ENCODE measurements at regions not wholly inside any gene's neighbourhood (a gene's known extent, or its start where the extent isn't known, plus 50 kb on each side); places are given as distances from the start of the nearest gene placed in this dataset.

DNA sequence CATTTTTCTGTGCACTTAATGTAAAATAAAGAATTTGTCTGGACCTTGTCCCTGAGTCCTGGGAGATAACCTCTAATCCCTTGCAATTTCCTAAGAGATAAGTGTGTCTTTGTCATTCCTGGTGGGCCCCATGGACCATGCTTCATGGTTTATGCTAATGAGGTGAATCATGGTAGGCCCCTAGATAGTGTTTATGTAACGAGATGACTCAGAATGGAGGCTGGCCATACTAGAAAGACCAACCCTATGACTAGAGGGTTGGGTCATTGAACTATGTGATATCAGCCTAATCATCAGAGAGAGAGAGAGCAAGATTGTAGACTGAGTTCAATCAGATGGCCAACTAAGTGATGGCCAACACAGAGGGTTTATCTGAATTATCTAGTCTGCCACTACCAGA, 64.2 kb upstream of the NHSL2 start (continued):
- TF ChIP-seq, protein P1, sequence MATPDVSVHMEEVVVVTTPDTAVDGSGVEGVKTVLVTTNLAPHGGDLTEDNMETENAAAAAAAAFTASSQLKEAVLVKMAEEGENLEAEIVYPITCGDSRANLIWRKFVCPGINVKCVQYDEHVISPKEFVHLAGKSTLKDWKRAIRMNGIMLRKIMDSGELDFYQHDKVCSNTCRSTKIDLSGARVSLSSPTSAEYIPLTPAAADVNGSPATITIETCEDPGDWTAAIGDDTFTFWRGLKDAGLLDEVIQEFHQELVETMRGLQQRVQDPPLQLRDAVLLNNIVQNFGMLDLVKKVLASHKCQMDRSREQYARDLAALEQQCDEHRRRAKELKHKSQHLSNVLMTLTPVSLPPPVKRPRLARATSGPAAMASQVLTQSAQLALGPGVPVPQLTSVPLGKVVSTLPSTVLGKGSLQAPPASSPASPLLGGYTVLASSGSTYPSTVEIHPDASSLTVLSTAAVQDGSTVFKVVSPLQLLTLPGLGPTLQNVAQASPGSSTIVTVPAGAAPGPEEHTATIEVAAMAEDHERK (CRISPR knock-in tag; IDR thresholded peaks at IDR 0.05; ENCODE audit: low read depth): no peak
- TF ChIP-seq, protein P2, sequence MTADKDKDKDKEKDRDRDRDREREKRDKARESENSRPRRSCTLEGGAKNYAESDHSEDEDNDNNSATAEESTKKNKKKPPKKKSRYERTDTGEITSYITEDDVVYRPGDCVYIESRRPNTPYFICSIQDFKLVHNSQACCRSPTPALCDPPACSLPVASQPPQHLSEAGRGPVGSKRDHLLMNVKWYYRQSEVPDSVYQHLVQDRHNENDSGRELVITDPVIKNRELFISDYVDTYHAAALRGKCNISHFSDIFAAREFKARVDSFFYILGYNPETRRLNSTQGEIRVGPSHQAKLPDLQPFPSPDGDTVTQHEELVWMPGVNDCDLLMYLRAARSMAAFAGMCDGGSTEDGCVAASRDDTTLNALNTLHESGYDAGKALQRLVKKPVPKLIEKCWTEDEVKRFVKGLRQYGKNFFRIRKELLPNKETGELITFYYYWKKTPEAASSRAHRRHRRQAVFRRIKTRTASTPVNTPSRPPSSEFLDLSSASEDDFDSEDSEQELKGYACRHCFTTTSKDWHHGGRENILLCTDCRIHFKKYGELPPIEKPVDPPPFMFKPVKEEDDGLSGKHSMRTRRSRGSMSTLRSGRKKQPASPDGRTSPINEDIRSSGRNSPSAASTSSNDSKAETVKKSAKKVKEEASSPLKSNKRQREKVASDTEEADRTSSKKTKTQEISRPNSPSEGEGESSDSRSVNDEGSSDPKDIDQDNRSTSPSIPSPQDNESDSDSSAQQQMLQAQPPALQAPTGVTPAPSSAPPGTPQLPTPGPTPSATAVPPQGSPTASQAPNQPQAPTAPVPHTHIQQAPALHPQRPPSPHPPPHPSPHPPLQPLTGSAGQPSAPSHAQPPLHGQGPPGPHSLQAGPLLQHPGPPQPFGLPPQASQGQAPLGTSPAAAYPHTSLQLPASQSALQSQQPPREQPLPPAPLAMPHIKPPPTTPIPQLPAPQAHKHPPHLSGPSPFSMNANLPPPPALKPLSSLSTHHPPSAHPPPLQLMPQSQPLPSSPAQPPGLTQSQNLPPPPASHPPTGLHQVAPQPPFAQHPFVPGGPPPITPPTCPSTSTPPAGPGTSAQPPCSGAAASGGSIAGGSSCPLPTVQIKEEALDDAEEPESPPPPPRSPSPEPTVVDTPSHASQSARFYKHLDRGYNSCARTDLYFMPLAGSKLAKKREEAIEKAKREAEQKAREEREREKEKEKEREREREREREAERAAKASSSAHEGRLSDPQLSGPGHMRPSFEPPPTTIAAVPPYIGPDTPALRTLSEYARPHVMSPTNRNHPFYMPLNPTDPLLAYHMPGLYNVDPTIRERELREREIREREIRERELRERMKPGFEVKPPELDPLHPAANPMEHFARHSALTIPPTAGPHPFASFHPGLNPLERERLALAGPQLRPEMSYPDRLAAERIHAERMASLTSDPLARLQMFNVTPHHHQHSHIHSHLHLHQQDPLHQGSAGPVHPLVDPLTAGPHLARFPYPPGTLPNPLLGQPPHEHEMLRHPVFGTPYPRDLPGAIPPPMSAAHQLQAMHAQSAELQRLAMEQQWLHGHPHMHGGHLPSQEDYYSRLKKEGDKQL (CRISPR knock-in tag; IDR thresholded peaks at IDR 0.05; ENCODE audit: low read depth): no peak
- TF ChIP-seq ZNF446 (CRISPR knock-in tag; IDR thresholded peaks at IDR 0.05) (no peak), ZNF709 (CRISPR knock-in tag; IDR thresholded peaks at IDR 0.05) (no peak), BRCA1 (CRISPR knock-in tag; IDR thresholded peaks at IDR 0.05) (no peak), ZNF264 (CRISPR knock-in tag; IDR thresholded peaks at IDR 0.05) (no peak), ZNF180 (CRISPR knock-in tag; IDR thresholded peaks at IDR 0.05; ENCODE audit: borderline replicate concordance, low read depth) (no peak)

DNA sequence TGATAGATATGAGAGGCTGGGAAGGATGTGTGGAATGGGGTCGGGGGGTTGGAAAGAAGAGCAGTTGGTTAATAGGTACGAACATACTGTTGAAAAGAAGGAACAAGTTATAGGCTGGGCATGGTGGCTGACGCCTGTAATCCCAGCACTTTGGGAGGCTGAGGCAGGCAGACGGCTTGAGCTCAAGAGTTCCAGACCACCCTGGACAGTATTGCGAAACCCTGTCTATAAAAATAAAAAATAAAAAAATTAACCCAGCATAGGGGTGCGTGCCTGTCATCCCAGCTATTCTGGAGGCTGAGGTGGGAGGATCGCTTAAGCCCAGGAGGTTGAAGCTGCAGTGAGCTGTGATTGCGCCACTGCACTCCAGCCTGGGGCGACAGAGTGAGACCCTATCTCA, 58.5 kb upstream of the NHSL2 start:
- H3K79me2 ChIP-seq (ENCODE audit: insufficient read depth, low read length): no peaks in the 10 kb centered on the region
- no peak overlapping the region for H3K4me2 ChIP-seq (ENCODE audit: low read depth, low read length)
- FAIRE-seq: no peak
- ATAC-seq: no peak
- no peak overlapping the region for H2AFZ ChIP-seq (ENCODE audit: low read length)
- 18% methylated on average over 8 of the region's 9 CpGs for WGBS (ENCODE audit: low lambda C conversion rate)
- no peaks in the 10 kb centered on the region for H3K27me3 ChIP-seq (ENCODE audit: control insufficient read depth in 1 of 2, insufficient read depth in 2 of 2, low read length in 2 of 2)
- no peak overlapping the region for H3K9ac ChIP-seq (ENCODE audit: insufficient read depth, low read depth, low read length)
- H3K36me3 ChIP-seq (replicated peaks in 1 of 2; ENCODE audit: control insufficient read depth in 1 of 2, insufficient read depth in 2 of 2, low read length in 2 of 2): no peaks in the 10 kb centered on the region
- intact Hi-C loops (cut with micrococcal nuclease; ENCODE audit: unreplicated experiment) (no loop called here), in situ Hi-C loops (cut with HindIII; ENCODE audit: extremely low pct_ligation_motif_present, low pct_unique_long_range_greater_than_20kb) (no loop called here)
- BruUV-seq (replicated peaks): no TSS peak
- no peak for DNase-seq (ENCODE audit: low spot score)
- no peak overlapping the region for H3K27ac ChIP-seq (ENCODE audit: extremely low read length, insufficient read depth, low read length)
- no peak overlapping the region for H3K4me3 ChIP-seq (replicated peaks in 1 of 3; ENCODE audit: insufficient read depth in 1 of 3, low read depth in 2 of 3, low read length in 3 of 3)
- CTCF ChIA-PET (ENCODE audit: low intra/inter-chr PET ratio, low total read pairs): no interaction called here
- no peaks in the 10 kb centered on the region for H3K9me3 ChIP-seq (ENCODE audit: low read length)
- POLR2A ChIA-PET: no interaction called here
- no peaks in the 10 kb centered on the region for H4K20me1 ChIP-seq (ENCODE audit: insufficient read depth, low read length)
- no peaks in the 10 kb centered on the region for H3K4me1 ChIP-seq (ENCODE audit: insufficient read depth, low read length)
- no peak for TF ChIP-seq KDM1A (CRISPR knock-in tag; IDR thresholded peaks at IDR 0.05)
- TF ChIP-seq, protein P3, sequence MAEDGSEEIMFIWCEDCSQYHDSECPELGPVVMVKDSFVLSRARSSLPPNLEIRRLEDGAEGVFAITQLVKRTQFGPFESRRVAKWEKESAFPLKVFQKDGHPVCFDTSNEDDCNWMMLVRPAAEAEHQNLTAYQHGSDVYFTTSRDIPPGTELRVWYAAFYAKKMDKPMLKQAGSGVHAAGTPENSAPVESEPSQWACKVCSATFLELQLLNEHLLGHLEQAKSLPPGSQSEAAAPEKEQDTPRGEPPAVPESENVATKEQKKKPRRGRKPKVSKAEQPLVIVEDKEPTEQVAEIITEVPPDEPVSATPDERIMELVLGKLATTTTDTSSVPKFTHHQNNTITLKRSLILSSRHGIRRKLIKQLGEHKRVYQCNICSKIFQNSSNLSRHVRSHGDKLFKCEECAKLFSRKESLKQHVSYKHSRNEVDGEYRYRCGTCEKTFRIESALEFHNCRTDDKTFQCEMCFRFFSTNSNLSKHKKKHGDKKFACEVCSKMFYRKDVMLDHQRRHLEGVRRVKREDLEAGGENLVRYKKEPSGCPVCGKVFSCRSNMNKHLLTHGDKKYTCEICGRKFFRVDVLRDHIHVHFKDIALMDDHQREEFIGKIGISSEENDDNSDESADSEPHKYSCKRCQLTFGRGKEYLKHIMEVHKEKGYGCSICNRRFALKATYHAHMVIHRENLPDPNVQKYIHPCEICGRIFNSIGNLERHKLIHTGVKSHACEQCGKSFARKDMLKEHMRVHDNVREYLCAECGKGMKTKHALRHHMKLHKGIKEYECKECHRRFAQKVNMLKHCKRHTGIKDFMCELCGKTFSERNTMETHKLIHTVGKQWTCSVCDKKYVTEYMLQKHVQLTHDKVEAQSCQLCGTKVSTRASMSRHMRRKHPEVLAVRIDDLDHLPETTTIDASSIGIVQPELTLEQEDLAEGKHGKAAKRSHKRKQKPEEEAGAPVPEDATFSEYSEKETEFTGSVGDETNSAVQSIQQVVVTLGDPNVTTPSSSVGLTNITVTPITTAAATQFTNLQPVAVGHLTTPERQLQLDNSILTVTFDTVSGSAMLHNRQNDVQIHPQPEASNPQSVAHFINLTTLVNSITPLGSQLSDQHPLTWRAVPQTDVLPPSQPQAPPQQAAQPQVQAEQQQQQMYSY (CRISPR knock-in tag; IDR thresholded peaks at IDR 0.05): no peak
- TF ChIP-seq CEBPB (IDR thresholded peaks at IDR 0.05; ENCODE audit: borderline replicate concordance, low read depth, low read length): no peak
- TF ChIP-seq, protein P4, sequence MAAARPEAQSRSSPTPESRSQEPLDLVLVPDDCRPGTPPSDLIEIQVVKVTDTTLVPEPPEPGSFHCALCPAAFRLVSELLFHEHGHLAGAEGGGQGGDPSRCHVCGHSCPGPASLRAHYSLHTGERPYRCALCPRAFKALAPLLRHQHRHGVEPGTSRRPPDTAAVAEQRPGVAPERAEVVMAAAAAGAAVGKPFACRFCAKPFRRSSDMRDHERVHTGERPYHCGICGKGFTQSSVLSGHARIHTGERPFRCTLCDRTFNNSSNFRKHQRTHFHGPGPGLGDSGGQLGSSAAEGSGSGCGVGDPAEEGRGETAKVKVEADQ (CRISPR knock-in tag; IDR thresholded peaks at IDR 0.05; ENCODE audit: borderline replicate concordance): no peak

Data from HepG2 (cell line).